Activated B cell treated with CpG ODN at 0.5 μM for 24 hours (primary cell): ENCODE measurements at regions not wholly inside any gene's neighbourhood (a gene's known extent, or its start where the extent isn't known, plus 50 kb on each side); places are given as distances from the start of the nearest gene placed in this dataset.

Experiments
- ATAC-seq: fragments of 200-7000 bp; cut with Tn5 transposase; one replicate; pipeline ENCODE4 v1.10.0; 2021; ENCODE audit warnings: low read depth, mild to moderate bottlenecking, moderate library complexity
- CTCF ChIA-PET: fragments of 350-600 bp; sonication (Branson Sonifier 250); formaldehyde crosslinking; loops from one replicate; lab custom pipeline; 2021; ENCODE audit warnings: antibody characterized with exemption; lab: Charles Lee
- POLR2A ChIA-PET: fragments of 350-600 bp; sonication (Branson Sonifier 250); formaldehyde crosslinking; loops from one replicate; lab custom pipeline; 2021; ENCODE audit warnings: antibody characterized with exemption; lab: Charles Lee
- DNase-seq: peaks from one replicate; pipeline ENCODE4 v3.0.0; 2022
- H3K27ac Mint-ChIP-seq: one replicate; pipeline ENCODE4 v1.8.0; 2020; ENCODE audit warnings: mixed read lengths
- H3K27me3 Mint-ChIP-seq: one replicate; pipeline ENCODE4 v1.8.0; 2021; ENCODE audit warnings: mixed read lengths
- H3K36me3 Mint-ChIP-seq: one replicate; pipeline ENCODE4 v1.8.0; 2021; ENCODE audit warnings: low read depth, mixed read lengths
- H3K4me1 Mint-ChIP-seq: one replicate; pipeline ENCODE4 v1.8.0; 2021; ENCODE audit warnings: mixed read lengths
- H3K4me3 Mint-ChIP-seq: one replicate; pipeline ENCODE4 v1.8.0; 2020; ENCODE audit warnings: mild to moderate bottlenecking, mixed read lengths
- H3K9me3 Mint-ChIP-seq: one replicate; pipeline ENCODE4 v1.8.0; 2020; ENCODE audit warnings: mixed read lengths
- intact Hi-C: fragments of 100-400 bp; cut with micrococcal nuclease; formaldehyde crosslinking; loops from one replicate; pipeline ENCODE4 v1.15.1; 2024
- TF ChIP-seq, protein P1 (sequence below): fragments of 200-600 bp; IDR thresholded peaks from one replicate; pipeline ENCODE4 v1.8.0; 2022; ENCODE audit warnings: antibody characterized with exemption, mild to moderate bottlenecking

DNA sequence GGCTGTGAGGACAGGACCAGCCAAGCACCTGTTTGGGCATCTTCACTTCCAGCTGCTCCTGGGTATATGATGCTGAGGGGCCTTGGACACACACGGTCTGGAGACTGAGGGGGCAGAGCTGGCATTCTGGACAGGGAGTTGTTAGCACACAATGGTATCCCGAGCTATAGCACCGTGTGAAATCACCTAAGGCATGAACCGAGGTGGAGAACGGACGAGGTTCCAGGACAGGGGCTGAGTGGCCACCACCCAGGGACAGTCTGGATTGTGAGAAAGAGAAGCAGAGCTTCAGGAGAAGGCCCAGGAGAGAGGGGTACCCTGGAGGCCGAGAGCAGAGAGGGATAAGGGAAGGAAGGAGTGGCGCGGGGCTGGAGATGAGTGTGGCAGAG is 571.8 kb downstream of the TCERG1L start:
- POLR2A ChIA-PET = no interaction called here
- Mint-ChIP-seq H3K4me1 (no peaks in the 10 kb centered on the region), H3K27ac (no peak overlapping the region), H3K9me3 (no peaks in the 10 kb centered on the region), H3K27me3 (no peaks in the 10 kb centered on the region), H3K36me3 (no peaks in the 10 kb centered on the region), H3K4me3 (no peak overlapping the region)
- TF ChIP-seq, protein P1, sequence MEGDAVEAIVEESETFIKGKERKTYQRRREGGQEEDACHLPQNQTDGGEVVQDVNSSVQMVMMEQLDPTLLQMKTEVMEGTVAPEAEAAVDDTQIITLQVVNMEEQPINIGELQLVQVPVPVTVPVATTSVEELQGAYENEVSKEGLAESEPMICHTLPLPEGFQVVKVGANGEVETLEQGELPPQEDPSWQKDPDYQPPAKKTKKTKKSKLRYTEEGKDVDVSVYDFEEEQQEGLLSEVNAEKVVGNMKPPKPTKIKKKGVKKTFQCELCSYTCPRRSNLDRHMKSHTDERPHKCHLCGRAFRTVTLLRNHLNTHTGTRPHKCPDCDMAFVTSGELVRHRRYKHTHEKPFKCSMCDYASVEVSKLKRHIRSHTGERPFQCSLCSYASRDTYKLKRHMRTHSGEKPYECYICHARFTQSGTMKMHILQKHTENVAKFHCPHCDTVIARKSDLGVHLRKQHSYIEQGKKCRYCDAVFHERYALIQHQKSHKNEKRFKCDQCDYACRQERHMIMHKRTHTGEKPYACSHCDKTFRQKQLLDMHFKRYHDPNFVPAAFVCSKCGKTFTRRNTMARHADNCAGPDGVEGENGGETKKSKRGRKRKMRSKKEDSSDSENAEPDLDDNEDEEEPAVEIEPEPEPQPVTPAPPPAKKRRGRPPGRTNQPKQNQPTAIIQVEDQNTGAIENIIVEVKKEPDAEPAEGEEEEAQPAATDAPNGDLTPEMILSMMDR = no peak
- CTCF ChIA-PET = no interaction called here
- no peak for ATAC-seq
- DNase-seq = no peak
- intact Hi-C loops = no loop called here

DNA sequence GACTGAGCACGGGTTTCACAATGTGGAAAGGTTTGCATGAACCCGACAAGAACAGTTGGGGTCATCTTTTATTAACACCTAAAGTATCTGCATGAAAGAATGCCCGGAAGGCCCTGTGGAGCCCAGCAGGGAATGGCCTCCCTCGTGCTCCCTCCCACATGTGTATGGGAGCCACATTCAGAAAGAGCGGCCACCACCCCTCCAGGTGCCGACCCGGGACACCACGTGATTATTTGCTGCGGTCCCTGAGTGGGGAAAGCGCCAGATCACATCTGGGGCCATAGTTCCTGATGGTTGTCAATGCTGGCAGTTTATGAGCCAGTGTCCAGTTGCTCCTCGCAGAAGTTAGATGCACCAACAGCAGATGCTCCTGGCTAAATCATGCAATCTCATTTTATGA is 571.4 kb downstream of the TCERG1L start:
- POLR2A ChIA-PET = no interaction called here
- no peak for DNase-seq
- H3K27me3 Mint-ChIP-seq = no peaks in the 10 kb centered on the region
- no peaks in the 10 kb centered on the region for H3K36me3 Mint-ChIP-seq
- intact Hi-C loops = no loop called here
- TF ChIP-seq, protein P1 = no peak
- H3K4me3 Mint-ChIP-seq = no peak overlapping the region
- H3K4me1 Mint-ChIP-seq = no peaks in the 10 kb centered on the region
- no peak for ATAC-seq
- no peaks in the 10 kb centered on the region for H3K9me3 Mint-ChIP-seq
- no peak overlapping the region for H3K27ac Mint-ChIP-seq
- CTCF ChIA-PET = no interaction called here

DNA sequence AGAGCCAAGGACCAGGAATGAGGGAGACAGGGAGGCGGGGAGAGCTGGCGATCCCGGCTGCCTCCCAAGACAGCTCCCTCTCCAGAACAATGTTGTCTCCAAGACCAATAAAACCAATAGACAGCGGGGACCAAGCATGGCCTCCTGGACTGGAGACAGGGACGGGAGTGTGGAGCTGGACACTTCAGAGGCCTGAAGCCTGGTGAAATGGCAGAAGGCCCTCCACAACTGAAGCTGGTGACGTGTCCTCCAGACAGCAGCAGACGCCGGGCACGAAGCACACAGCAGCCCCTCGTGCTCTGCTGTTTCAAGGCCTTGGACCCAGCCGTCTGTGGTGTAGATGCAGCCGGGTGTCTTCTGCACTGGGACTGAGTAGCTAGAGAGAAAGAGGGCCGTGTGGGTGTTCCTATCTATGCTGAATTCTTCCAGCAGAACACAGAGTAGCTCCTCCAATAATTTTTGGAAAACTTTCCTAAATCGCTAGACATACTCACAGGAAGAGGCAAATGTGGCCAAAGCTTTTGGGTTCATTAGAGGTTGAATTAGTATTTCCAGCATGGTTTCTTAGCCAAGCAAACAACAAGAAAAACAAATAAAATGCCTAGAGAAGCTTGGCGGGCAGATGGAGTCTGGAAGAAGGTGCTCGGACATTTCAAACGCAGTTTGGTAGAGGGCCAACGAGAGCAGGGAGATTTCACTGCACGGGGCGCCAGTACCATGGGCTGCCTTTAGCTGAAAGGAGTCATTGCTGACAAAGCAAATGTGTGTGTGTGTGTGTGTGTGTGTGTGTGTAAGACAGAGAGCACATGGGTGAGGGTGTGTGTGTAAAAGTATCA is 570.4 kb downstream of the TCERG1L start:
- no peaks in the 10 kb centered on the region for H3K36me3 Mint-ChIP-seq
- H3K27me3 Mint-ChIP-seq = no peaks in the 10 kb centered on the region
- H3K4me1 Mint-ChIP-seq = no peaks in the 10 kb centered on the region
- no peak overlapping the region for H3K4me3 Mint-ChIP-seq
- TF ChIP-seq, protein P1 = no peak
- ChIA-PET CTCF (no interaction called here), POLR2A (no interaction called here)
- DNase-seq (no peak), ATAC-seq (no peak)
- H3K27ac Mint-ChIP-seq = no peak overlapping the region
- intact Hi-C loops = no loop called here
- H3K9me3 Mint-ChIP-seq = no peaks in the 10 kb centered on the region

DNA sequence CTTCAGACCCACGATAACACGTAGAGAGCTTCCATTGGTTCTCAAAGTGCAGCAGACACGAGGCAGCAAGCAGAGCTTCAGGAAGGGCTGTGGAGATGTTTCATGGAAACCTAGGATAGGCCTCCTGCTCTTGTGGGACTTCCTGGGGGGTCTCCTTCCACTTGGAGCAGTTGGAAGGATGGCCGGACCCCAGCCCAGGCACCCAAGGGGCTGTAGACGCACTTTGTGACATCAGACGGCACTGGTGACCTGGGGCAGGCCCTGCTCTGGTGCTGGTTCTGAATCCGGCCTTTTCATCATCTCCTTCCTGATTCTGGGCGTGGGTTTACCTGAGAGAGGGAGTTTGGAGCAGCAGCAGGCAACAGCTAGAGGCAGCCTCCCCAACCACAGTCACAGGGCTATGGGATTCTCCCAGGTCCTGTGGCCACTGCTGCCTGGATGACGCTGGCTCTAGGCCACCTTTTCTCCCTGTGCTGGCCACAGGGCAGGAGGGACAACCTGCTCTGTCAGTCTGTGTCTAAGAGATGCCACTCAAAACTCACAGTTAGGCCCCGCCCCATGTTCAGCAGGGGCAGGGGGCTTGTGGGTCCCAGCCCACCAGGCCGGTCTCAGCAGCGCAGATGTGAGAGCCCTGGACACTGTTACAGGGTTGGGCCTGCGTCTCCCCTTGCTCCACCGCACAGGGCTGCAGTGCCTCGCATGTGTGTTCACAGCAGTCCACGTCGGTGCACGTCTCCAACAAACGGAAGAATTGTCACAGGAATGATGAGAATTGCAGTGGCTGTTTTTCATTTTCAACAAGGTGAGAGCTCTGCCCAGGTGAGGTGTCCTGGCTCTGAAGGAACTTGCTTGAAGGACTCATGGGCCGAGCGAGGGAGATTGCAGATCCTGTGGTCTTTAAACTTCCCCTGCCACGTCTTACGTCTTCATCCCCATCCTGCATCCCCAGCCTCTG is 569.3 kb downstream of the TCERG1L start:
- DNase-seq = no peak
- ChIA-PET POLR2A (no interaction called here), CTCF (no interaction called here)
- H3K27ac Mint-ChIP-seq = no peak overlapping the region
- no peaks in the 10 kb centered on the region for H3K4me1 Mint-ChIP-seq
- no peak overlapping the region for H3K4me3 Mint-ChIP-seq
- H3K27me3 Mint-ChIP-seq = no peaks in the 10 kb centered on the region
- TF ChIP-seq, protein P1 = no peak
- H3K36me3 Mint-ChIP-seq = no peaks in the 10 kb centered on the region
- no peak for ATAC-seq
- H3K9me3 Mint-ChIP-seq = no peaks in the 10 kb centered on the region
- intact Hi-C loops = no loop called here
